GM18868 (cell line): ENCODE measurements at regions not wholly inside any gene's neighbourhood (a gene's known extent, or its start where the extent isn't known, plus 50 kb on each side); places are given as distances from the start of the nearest gene placed in this dataset.

Experiments
- ATAC-seq: cut with Tn5 transposase; IDR thresholded peaks from one replicate; pipeline ENCODE4 v1.9.1; 2021; ENCODE audit warnings: mild to moderate bottlenecking, moderate library complexity; ENCODE audit not compliant: unreplicated experiment

DNA sequence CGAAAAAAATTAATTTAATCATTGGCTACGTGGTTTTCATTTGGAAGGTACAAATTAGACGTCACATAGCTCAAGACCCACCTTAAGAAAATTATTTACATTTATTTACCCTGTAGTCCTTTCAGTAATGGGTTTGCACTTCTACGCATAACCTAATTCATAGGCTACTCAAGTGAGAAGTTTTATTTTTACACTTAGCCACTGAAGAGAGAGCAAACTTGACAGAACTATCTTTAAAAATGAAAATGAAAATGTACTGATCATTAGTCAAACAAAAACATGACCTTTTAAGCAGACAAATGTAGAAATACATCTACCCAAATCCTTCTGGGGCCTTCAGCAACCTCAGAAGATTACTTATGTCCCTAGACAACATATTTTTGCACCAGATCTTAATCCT, 269.4 kb upstream of the TTC14 start:
- ATAC-seq: peak; percentile 67

DNA sequence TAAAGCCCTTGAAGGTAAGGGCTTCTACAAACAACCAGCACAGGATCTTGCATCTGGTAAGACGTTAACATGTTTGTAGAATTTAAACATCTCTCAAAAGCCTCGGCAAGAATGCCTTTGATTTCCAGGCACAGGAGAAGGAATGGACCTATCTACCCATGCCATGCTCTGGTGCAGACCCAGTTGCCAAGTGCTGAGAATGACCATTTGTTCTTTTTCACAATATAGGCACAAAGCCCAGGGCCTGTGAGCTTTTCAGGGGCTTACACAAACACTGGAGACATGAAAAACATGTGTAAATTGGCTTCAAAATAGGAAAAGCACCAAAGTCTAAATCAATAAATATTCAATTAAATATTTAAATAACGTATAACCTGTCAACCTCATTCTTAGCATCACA, 266.9 kb upstream of the TTC14 start:
- no peak for ATAC-seq

DNA sequence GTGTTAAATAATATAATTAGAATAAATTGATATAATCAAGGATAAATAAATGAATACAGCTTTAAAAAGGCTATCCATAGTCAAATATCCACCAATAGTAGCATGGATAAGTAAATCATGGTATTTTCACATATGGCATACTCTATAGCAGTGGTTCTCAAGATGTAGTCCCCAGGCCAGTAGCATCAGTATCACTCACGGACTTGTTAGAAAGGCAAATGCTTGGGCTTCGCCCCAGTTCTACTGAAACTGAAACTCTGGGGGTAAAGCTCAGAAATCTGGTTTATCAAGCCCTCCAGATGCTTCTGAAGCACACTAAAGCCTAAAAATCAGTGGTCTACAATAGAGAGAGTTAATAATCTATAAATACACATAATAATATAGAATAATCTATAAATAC, 261.6 kb upstream of the TTC14 start:
- no peak for ATAC-seq

DNA sequence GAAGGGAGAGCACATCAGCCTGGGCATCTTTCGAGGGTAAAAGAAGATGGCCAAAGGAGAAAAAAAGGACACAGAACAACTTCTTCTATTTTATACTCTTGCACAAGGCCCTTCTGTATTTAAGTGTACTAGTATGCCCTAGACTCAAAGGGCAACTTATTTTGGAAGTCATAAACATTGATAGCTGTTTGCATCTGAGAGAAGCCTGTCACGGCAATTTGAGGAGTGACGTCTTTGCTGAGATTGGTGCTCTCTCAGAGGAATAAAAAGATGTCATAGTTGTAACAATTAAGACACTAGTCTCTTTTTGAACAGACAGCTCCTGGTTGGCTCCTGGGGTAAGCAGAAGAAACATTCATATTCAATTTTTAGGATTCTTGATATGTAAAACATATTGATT, 260.4 kb upstream of the TTC14 start:
- ATAC-seq: no peak

DNA sequence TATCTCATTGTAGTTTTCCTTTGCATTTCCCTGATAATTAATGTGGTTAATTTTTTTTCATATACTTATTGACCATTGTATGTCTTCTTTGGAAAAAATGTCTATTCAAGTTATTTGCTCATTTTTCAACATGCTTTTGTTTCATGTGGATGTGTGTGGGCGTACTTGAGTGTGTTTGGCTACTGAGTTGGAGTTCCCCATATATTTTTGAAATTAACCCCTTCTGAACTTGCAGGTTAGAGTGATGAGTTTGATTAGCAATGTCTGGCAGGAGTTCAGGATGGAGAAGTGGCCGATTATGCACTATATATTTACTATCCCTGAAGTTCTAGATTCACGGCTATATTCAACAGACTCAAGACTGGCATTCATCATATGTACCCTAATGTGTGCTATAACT, 250.4 kb upstream of the TTC14 start:
- ATAC-seq: peak; percentile 61

DNA sequence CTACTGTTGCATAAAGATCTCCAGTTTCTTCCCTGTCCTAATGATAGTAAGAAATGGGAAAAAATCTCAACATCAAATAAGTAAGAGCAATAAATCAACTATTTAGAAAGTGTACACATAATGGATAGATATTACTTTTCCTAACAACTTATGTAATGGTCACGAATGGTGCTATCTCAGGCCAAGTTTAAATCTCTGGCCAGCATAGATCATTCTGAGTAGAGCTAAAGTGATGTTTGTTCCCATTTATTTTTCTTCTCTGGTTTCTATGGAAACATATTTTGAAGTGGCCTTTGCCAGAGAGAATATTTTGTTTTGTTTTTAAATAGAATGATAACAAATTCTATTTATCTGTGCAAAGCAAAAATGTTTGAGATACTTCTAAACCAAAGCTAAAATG, 249.7 kb upstream of the TTC14 start:
- ATAC-seq: no peak

DNA sequence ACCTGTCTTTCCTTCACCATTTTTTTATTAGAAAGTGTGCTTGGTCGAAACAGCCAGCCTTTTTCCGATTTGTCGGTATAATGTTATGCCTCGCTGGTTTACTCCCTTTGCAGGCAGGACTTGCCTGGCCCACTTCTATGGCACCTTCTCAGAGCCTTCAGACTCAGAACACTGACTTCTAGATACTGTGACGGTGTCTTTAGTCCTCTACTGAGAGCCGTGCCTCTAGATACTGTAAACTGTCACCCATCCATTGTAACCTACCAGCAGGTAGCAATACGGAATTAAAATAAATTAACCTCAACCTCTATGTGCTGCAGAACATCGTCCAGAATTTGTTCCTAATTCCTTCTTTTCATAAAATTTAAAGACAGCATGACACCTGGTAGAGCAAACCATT, 247.7 kb upstream of the TTC14 start:
- no peak for ATAC-seq

DNA sequence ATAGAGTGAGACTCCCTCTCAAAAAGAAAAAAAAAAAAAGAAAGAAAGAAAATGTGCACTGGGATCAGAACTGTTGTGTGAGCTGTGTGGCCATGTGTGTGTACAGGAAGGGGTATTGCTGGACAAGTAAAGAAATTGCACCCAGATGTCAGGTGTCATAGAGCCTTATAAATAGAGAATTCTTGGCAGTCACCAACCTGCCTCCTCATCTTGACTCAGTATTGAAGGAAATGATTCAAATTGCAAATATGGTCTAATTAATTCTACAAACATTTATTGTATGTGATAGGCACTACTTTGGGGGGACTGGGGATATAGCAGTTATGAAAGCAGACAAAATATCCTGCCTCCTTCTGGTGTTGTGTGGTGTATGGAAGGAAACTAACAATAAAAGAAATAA, 243.8 kb upstream of the TTC14 start:
- no peak for ATAC-seq

DNA sequence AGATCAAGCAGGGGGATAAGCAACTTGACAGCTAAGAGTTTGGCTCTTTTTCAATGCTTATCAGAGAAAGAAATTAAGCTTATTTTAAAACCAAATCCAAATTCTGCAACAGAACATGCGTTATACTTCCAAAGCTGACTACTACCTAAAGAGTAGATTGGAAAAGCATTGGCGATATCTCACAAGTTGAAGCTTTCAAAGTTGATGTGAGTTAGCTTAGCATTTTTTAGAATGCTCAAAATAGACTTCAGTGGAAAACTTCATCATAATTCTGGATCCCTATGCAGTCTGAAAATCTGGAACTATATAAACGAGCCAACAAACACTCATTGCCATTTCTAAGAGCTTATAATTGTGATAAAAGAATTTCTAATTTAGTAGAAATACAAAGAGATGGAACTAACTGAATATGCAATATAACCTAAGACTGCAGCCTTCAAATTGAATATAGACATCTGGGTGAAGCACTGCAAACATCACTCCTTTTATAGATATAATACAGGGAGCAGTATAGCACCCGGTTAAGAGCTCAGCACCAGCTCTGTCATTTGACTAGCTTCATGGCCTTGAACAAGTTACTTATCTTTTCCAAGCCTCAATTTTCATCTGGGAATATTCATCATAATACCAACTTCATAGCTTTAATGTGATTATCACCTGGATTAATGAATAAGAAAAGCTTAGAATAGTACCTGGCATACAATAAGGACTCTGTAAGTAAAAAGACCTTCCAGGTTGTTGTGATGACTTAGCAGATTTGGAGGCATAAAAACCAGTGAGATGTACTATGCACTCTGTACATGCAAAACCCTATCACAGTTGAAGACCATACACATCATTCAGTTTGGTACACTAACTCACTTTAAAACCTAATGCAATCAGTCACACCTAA, 242.7 kb upstream of the TTC14 start:
- ATAC-seq: no peak

DNA sequence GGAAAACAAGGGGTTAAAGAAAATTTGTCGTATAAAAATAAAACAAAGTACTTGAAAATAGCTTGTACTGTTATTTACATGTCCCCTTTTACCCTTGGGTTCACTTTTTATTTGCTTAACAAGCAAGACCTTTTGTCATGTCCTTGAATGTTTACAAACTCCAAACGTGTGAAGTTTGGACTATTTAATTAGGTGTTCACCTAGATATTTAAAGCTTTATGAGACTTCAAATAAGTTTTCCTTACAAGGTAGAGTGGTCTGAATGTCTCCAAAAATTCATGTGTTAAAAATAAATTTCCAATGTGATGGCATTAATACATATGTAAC, 242.0 kb upstream of the TTC14 start:
- no peak for ATAC-seq

DNA sequence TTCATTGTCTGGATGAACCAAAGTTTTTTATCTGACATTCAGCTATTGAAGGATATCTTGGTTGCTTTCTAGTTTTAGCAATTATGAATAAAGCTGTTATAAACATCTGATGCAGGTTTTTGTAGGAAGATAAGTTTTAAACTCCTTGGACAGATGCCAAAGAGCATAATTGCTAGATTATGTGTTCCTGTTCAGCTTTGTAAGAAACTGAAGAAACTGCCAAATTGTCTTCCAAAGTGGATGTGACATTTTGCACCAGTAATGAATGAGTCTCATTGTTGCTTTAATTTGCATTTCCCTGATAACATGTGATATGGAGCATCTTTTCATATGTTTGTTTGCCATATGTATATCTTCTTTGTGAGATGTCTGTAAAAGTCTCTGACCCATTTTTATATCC, 239.9 kb upstream of the TTC14 start:
- ATAC-seq: no peak

DNA sequence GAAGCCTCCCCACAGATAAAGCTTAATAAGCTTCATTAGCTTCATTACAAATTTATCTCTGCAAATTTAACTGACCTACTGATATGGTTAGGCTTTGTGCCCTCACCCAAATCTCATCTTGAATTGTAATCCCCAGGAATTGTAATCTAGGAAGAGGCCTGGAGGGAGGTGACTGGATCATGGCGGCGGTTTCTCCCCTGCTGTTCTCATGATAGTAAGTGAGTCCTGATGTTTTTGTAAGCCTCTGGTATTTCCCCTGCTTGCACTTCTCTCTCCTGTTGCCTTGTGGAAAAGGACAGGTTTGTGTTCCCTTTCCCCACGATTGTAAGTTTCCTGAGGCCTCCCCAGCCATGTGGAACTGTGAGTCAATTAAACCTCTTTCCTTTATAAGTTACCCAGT, 226.1 kb upstream of the TTC14 start:
- ATAC-seq: no peak

DNA sequence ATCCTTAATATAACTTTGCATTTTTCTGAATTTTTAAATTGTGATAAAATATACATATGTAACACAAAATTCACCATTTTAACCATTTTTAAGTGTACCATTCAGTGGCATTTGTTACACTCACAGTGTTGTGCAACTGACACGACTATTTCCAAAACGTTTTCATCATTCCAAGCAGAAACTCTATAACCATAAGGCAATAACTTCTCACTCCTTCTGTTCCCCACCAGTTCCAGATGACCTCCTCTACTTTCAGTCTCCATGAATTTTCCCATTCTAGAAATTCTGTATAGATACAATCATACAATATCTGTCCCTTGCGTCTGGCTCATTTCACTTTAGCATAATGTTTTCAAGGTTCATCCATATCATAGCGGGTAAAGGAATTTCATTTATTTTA, 223.5 kb upstream of the TTC14 start:
- ATAC-seq: no peak

DNA sequence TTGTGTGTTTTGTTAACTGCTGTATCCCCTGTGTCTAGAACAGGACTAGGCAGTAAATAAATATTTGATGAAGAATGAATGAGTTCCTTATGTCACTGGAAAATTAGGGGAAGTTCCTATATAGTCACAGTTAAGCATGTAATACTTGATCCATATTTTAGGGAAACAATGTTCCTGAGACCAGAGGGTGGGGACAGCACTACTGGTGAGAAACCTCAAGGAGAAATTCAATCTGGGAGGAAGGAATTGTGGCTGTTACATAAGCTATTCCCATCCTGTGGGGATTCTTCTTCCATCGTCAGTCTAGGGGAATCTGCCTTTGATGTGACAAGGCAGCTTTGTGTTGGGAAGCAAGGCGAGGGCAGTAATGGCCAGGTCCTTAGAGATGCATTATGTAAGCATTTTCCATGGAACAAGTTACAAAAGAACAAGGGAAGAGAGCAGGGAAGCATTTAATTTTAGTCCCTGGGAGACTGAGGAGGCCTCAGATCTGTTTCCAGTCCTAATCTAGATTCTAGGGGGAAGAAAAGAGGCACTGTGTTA, 219.3 kb upstream of the TTC14 start:
- ATAC-seq: no peak

DNA sequence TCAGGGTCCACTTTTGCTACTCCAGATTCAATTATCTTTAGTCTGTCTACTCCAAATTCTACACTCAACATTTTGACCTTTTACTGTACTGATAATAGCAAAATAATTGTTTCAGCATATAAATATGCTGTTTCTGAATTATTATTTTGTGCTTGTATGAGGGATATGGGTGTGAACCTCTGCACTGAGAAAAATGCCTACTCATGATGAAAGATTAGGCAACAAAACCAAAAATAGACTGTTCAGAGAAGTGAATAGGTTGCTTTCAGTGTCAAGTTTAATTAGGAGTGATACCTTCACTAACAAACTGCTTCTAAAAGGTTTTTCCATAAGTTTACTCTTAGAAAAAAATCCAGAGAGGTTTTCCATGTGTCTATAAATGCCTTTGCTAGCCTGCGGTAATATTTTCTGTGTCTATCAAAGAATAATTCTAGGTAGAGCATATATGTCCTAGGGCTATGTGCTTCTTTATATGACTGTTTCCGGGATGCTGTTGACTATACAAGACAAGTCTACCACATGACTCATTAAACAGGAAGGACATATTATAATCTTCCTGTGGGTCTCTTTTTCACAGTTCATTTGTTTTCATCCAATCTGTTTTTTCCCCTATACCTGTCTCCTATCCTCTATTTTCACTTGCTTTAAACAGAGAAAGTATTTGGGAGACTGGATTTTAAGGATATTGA, 218.5 kb upstream of the TTC14 start:
- ATAC-seq: no peak

DNA sequence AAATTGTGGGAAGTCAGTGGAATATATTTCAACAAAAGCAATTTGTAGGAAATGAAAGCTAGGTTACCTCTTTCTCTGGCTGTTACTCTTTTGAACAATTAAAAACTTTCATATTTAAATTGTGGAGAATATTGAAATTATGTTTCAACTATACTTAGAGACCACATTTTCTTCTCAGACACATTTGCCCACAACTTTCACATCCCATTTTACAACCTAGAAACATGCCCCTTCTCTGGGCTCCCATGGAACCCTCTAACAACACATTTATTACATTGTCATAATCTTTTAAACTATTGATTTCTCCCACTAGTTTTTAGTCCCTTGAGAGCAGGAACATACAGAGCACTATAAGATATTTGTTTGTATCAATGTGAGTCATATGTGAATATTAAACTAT, 211.7 kb upstream of the TTC14 start:
- no peak for ATAC-seq

DNA sequence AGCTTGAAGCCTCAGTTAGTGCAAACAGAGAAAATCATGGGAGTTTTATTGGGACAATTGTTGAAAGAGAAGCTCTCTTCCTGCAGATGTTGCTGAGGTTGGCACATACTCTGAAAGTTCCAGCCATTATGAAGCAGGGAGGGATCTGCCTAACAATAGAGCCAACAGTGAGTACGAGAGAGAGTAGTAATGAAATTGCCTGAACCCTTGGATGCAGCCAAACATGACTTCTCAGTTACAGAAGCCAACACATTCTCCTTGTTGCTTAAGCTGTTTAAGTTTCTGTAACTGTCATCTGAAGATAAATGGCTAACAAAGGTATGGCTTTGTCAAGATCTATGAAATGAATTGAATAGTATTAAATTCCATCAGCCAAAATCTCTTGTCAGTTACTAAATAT, 211.0 kb upstream of the TTC14 start:
- ATAC-seq: no peak

DNA sequence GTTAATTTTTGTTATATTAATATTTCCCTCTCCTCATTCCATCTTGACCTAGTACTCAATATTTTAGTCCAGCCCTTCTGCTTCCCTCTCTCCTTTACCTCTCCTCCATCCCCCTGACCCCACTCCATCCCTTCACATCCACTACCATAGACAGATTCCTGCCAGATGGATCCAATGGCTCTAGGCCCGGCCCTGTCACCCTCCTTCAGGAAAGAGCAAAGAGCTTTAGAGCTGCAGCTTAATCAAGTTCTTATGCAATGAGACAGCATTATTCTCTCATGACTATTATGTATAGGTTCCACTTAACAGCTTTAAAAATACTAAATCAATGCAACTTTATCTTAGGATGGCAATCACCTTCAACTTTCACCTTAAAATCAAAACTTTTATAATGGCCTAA, 200.7 kb upstream of the TTC14 start:
- ATAC-seq: no peak

DNA sequence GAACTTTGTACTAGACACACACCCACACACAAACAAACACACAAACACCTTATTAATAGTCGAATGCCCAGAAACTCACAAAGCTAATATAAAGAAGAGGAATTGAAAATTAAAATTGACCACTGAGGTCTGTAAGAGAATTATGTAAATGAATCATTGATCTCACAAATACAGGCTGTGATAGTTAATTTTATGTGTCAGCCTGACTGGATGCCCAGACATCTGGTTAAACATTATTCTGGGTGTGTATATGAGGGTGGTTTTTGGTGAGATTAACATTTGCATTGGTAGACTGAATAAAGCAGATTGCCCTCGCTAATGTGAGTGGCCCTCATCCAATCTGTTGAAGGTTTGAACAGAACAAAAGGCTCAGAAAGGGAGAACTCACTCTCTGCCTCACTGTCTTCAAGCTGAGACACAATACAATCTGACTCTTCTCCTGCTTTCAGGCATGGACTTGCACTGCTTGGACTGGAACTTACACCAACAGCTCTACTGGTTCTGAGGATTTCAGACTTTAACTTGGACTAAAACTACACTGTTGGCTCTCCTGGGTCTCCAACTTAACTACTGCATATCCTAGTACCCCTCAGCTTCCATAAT, 199.4 kb upstream of the TTC14 start:
- ATAC-seq: peak; percentile 47

DNA sequence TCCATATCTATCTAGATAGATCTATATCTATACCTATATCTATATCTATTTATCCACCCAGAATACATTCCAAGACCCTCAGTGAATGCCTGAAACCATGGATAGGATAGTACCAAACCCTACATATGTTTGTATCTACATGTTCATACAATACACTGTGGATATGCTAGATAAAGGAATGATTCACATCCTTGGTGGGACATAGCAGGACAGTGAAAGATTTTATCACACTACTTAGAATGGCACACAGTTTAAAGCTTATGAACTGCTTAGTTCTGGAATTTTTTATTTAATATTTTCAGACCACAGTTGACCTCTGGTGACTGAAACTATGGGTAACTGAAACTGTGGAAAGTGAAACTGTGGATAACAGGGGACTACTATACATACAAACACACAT, 198.8 kb upstream of the TTC14 start:
- no peak for ATAC-seq

DNA sequence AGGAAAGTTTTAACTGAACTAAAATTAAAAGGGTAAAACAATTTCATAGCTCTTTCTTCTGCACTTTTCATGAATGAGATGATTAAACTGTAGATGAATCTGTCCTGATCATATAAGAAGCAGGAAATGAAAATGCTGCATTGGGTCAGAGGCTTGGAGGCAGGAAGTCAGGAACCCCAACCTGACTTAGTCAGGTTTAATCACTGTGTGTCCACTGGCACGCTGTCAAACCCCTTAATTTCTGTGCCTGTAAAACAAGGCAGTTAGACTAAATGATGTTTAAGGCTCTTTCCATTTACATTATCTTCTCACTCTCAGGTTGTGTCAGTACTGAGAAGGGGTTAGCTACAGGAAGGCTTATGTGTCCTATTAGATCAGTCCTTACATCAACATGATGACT, 193.3 kb upstream of the TTC14 start:
- no peak for ATAC-seq

DNA sequence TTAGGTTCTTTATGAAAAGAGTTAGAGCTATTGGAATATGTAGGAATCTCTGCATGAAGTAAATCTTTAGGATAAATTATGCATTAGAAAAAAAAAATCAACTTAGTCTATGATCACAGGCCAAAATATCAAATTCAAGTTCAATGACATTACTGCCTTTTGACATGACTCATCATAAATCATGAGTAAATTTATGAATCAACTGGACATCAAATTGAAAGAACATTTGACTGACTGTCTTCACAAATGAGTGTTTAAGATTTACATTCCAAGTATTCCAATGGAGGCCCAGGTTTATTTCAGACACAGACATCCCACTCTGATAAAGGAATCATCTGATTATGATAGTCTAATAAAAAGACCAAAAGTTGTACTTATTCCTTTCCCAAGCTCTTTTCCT, 192.8 kb upstream of the TTC14 start:
- no peak for ATAC-seq
